ENCODE measurements at regions not wholly inside any gene's neighbourhood (a gene's known extent, or its start where the extent isn't known, plus 50 kb on each side); places are given as distances from the start of the nearest gene placed in this dataset.

GRCh38 chrX:45935408-45935807, 609.8 kb downstream of the ZNF674 start (continued):
- TF ChIP-seq ZNF488 (tag by site-specific recombination; IDR thresholded peaks at IDR 0.05) (no peak), ZNF16 (tag by site-specific recombination; IDR thresholded peaks at IDR 0.05; ENCODE audit: low read depth) (no peak), ZSCAN23 (tag by site-specific recombination; IDR thresholded peaks at IDR 0.05) (no peak), ZNF513 (tag by site-specific recombination; IDR thresholded peaks at IDR 0.05) (no peak)

GRCh38 chrX:45912316-45912715, 632.9 kb downstream of the ZNF674 start:
- no peak for TF ChIP-seq ZSCAN4 (tag by site-specific recombination; IDR thresholded peaks at IDR 0.05)
- no peak for TF ChIP-seq ZNF561 (tag by site-specific recombination; IDR thresholded peaks at IDR 0.05; ENCODE audit: borderline replicate concordance)
- no peak for TF ChIP-seq ZNF639 (tag by site-specific recombination; IDR thresholded peaks at IDR 0.05)
- no peak for TF ChIP-seq ZFP37 (tag by site-specific recombination; IDR thresholded peaks at IDR 0.05)
- no peak for TF ChIP-seq ZNF366 (tag by site-specific recombination; conservative IDR thresholded peaks at IDR 0.05)
- TF ChIP-seq PRDM6 (tag by site-specific recombination; IDR thresholded peaks at IDR 0.05): no peak
- TF ChIP-seq ZBTB26 (tag by site-specific recombination; optimal IDR thresholded peaks at IDR 0.05): no peak
- no peak for TF ChIP-seq ZXDB (tag by site-specific recombination; IDR thresholded peaks at IDR 0.05)
- no peak for TF ChIP-seq SP7 (tag by site-specific recombination; IDR thresholded peaks at IDR 0.05)
- TF ChIP-seq ZNF23 (tag by site-specific recombination; IDR thresholded peaks at IDR 0.05; ENCODE audit: borderline replicate concordance): no peak
- no peak for TF ChIP-seq ZNF785 (tag by site-specific recombination; IDR thresholded peaks at IDR 0.05)
- TF ChIP-seq ZNF133 (tag by site-specific recombination; IDR thresholded peaks at IDR 0.05): no peak
- no peak for TF ChIP-seq ZNF311 (tag by site-specific recombination; IDR thresholded peaks at IDR 0.05; ENCODE audit: borderline replicate concordance)
- no peak for TF ChIP-seq ZNF660 (tag by site-specific recombination; IDR thresholded peaks at IDR 0.05)
- TF ChIP-seq ZFP3 (tag by site-specific recombination; IDR thresholded peaks at IDR 0.05; ENCODE audit: low read depth): no peak
- no peaks in the 10 kb centered on the region for H3K9me3 ChIP-seq (ENCODE audit: control insufficient read depth, insufficient read depth, low read depth, low read length)
- POLR2A ChIA-PET: no interaction called here

More at GRCh38 chrX:45912316-45912715, 632.9 kb downstream of the ZNF674 start:
- no peak overlapping the region for H3K27ac ChIP-seq (ENCODE audit: extremely low read depth, low read depth, low read length)
- no peaks in the 10 kb centered on the region for H3K36me3 ChIP-seq (ENCODE audit: control insufficient read depth in 2 of 2, insufficient read depth in 1 of 2, low read length in 2 of 2)
- no peak overlapping the region for H3K4me3 ChIP-seq (ENCODE audit: low read depth, low read length)
- H3K4me1 ChIP-seq (ENCODE audit: control insufficient read depth, insufficient read depth, low read length): no peaks in the 10 kb centered on the region
- CTCF ChIA-PET: no interaction called here

Data from HEK293 (cell line).